Kasumi-1 (cell line): ENCODE measurements at regions not wholly inside any gene's neighbourhood (a gene's known extent, or its start where the extent isn't known, plus 50 kb on each side); places are given as distances from the start of the nearest gene placed in this dataset.
"Not testable (repeated sequence)": the region's sequence is repeated elsewhere in the genome, so short reads cannot be mapped to it uniquely, and the experiment has no call there.

Experiments used
- DNase-seq, 2 experiments: peaks; one replicate each; lab custom pipeline; 2025; lab: John Stamatoyannopoulos, UW

DNA sequence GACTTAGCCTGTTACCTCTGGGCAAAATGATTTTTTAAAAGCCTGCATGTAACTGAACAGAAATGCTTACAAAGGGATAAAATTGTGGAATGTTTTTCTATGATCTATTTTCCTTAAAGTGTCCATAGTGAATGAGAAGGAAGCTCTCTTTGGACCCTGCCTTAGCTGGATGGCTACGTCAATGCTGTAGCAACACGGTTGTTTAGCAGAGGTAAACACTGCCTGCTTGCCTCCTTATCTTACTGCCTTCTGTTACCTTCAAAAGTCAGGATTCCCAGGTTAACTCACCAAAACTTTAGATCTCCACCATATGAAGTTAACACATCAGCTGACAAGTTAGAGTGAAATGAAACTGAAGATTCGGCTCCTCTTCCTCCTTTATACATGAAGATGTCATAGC, 402.6 kb downstream of the SAMD5 start:
- no peak for DNase-seq

DNA sequence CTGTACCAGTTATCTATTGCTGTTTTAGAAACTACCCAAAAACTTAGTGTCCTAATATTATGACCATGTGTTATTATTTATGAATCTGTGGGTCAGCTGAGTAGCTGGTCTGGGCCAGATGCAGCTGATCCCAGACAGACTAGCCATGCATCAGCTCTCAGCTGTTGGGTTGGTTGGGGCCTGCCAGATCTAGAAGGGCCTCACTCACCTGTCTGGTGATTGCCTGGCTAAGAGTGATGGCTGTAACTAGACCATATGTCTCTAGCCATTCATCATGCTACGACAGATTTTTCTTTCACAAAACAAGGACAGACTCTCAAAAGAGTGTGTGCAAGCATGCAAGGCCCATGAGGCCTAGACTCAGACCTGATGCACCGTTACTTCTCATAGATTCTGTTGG, 403.2 kb downstream of the SAMD5 start:
- DNase-seq, result no peak

DNA sequence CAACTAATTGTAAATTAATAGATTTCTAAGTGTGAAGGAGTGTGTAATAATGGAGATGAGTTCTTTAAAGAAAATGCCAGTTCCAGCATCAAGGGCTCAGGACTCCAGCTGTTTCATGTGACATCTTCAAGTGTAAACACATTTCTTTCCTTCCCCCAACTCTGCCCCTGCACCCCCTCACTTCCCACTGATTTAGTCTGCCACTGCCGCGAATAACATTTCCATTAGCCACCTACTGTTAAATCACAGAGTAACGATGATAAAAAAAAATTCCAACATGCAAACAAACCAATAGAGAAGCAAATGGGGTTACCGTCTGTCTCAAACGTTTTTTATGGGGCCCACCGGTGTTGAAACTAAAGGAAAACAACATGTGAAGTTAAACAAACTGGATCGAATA, 414.3 kb downstream of the SAMD5 start:
- no peak for DNase-seq

DNA sequence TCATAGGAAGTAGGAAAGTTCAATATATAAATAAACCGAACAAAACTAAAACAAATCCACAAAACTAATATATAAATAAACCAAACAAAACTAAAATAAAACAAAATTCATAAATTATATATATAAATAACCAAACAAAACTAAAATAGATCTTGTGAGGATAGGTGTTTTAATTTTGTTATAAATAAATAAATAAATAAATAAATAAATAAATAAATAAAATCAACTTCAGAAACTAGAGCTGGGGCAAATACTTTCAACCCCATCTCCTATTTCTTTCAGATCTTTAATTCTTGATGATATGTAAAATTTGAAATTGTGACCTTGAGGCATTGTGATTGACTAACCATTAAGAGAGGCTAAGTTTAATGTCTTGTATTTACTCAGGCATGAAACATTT, 416.1 kb downstream of the SAMD5 start:
- no peak for DNase-seq

DNA sequence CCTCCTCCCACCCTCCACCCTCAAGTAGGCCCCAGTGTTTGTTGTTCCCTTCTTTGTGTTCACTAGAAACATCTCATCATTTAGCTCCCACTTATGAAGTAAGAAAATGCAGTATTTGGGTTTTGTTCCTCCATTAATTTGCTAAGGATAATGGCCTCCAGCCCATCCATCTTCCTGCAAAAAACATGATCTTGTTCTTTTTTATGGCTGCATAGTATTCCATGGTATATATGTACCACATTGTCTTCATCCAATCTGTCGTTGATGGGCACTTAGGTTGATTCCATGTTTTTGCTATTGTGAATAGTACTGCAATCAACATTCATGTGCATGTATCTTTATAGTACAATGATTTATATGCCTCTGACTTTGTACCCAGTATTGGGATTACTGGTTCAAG, 416.8 kb upstream of the SASH1 start:
- DNase-seq, result no peak

DNA sequence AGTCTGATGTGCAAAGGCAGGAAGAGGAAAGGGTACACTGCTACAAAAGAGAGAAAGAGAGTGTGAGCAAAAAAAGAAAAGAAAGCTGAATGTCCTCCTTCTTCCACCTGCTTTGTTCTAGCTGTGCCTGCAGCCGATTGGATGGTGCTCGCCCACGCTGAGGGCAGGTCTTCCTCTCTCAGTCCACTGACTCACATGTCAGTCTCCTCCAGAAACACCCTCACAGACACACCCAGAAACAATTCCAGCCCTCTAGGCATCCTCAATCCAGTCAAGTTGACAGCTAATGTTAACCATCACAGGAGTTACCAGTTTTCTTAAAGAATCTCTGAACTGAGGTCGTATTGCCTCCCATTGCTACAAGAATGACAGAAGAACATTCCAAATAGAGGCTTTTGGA, 411.9 kb upstream of the SASH1 start:
- no peak for DNase-seq

DNA sequence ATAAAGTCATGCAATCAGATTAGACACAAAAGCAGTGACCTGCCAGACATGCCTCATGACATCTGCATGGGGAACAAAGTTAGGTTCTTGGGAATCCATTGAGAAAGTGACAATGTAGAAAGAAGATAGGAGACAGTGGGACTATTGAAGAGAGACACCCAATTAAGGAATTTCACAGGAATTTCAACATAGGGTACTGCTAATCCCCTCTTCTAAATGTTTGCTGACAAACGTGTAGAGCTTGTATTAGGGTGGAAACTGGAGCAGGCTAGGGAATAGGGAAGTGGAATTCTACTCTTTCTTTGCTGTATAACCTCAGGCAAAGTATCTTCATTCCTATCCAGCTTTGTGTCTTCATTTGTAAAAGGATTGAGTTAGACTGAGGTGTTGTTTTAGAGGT, 409.4 kb upstream of the SASH1 start:
- no peak for DNase-seq

DNA sequence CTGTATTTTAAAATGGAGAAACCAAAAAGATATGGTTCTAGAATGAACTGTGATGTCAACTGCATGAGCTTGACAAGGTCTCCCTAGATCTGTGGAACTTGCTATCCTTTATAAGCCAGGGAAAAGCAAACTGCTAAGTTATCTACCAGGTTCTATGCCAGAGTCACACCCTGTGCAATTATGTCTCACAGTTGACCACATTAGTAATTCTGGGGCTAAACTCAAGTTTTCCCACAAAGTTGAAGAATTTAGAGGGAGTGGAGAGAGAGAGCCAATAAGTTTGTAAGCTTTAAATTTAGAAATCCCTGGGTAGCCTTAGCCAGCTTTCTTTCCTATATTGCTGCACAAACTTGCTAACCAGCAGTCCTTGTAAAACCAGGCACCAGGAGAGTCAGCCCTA, 407.0 kb upstream of the SASH1 start:
- DNase-seq, result no peak

DNA sequence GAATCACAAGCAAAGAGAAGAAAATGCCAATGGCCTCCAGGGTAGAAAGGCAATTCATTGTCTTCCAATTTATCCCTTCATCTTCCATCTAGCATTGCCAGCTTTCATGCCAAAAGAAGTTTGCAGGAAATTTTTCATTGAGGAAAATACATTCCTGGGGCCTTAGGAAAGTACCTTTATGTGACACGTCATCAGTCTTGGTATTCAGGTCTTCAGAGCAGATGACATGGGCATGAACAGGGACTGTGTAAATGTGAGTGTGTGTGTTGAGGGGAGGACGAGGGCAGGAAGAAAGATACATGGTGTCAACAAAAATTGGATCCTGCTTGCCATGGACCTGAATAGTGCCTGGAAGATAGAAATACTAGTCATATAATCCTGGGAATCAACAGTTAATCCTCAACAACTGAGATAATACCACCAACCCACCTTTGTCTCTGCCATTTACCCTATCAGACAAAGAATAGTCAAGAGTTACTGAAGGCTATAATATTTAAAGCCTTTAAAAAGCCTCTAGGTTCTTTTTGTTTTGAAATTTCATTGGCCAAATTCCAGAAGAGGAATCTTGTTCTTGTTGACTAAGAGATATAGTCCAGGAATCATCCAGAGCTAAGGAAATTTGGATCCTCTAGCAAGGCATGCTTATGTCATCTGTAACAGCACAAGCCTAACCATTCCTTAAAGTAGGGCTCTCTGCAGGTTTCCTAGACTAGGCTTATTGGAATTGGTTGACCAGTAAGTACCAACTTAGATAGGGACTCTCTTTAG, 405.8 kb upstream of the SASH1 start:
- no peak for DNase-seq

DNA sequence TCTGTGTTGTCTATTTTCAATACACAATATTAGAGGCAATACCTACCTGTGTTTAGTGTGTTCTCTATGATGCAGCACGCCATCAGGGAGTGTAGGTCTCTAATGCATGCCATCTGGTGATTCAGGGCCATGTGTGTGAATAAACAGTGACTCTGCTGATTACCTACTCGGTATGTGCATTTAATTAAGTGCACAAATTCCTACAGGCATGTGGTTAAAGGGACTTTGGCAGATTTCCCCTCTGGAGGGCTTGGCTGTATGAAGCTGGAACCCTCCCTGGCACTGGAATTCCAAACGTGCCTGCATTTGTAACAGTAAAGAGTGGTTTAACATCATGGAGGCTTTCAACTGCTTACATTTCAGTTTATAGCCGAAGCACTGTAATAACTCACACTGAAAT, 401.5 kb upstream of the SASH1 start:
- DNase-seq, result no peak

DNA sequence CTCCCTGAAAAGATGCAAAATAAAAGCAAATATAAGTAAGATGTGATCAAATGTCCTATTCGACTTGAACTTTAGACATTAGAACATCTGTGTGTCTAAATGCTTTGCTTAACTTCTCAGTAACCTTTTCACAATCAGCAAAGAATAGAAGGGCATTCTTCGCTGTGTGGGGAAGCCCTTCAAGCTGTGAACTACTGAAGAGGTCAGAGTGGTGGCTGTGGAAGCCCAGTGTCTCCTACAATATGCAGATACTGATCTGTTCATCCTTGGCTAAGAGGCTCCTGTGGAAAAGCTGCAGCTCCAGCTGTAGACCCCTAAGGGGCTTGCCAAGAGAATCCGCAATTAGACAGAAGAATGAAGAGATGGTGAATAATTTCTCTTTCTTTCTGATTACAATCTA, 400.3 kb upstream of the SASH1 start:
- DNase-seq, result no peak

DNA sequence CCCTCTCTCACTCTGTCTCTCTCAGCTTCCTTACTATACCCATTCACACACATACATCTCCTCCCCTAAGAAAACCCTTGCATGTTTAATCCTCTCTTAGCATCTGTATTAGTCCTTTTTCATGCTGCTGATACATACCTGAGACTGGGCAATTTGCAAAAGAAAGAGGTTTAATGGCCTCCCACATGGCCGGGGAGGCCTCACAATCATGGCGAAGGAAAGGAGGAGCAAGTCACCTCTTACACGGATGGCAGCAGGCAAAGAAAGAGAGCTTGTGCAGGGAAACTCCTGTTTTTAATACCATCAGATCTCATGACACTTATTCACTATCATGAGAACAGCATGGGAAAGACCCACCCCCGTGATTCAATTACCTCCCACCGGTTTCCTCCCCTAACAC, 398.5 kb upstream of the SASH1 start:
- DNase-seq, result no peak

DNA sequence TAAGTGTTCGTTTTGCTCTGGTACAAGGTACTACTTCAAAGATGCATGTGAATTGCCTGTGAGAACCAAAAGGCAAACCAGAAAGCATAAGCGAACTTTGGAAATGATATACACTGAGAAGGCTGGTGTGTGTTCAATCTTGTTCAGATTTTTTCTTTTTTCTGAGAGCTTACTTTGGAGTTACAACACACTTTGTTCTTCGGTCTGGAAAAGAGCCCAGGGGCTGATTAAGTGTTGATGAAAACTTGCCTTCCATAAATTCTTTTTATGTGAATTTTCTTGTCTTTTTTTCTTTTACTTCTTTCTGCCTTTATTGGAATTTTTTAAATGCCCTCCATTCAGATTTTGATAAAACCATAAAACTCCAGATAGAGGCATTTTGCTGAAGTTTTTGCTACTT, 395.1 kb upstream of the SASH1 start:
- DNase-seq, result no peak

DNA sequence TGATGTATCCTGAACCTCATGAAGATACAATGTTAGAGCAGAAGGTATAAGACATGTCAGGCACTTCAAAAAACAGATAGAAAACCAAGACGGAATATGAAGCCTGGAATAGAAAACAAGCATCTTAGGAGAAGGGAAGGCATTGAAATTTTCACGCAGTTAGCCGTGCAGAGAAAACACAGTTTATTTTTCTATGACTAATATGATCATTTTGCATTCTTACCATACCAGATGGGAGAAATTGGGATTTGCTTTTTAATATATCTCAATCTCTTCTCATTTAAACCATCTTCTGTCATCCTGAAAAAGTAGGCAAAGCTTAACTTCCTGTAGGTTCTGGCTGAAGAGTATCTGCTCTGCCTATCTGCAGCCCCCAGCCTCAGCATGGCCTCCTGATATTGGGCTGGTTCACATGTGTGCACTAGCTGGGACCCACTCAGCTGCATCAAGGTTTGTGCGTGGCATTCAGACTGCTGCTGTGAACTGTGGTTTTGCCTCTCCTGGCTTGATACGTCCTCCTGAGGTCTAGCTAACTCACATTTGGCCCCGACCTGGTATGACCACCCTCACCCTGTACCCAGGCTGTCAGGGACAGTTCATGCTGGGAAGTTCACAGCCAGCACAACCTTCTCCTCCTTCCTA, 392.5 kb upstream of the SASH1 start:
- DNase-seq, result no peak

DNA sequence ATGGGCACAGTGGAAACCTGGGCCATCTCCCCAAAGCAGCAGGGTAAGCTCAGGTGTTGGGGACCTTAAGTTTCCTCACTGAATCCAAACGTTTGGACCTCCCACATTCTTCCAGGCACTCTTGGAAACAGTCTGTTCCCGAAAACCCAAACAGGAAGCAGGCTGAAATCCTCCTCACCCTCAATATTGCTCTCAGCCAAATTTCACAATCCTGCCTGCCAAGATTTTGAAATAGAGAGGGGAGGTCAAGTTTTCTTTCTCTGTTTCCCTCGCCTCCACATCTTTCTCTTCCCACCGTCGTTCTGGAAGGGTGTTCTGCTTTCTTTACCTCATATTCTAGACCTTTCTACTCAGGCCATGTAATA, 392.0 kb upstream of the SASH1 start:
- DNase-seq, result no peak

DNA sequence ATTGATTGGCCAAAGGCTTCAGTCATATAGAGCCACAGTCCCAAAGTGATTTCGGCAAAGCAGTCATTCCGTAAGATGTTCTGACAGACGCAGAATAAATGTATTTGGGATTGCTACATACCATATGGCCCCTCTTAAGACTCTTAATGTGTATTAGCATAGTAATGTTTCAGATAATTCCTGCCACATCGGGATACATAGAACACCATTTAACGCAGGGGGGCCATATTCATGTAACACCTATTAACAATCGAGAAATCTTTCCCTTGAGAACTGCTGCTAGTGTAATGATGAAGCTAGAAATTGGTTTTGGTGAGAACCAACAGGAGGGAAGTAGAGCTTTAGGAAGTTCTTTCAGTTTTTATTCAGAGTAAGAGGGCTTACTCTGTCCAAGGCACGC, 390.9 kb upstream of the SASH1 start:
- no peak for DNase-seq

DNA sequence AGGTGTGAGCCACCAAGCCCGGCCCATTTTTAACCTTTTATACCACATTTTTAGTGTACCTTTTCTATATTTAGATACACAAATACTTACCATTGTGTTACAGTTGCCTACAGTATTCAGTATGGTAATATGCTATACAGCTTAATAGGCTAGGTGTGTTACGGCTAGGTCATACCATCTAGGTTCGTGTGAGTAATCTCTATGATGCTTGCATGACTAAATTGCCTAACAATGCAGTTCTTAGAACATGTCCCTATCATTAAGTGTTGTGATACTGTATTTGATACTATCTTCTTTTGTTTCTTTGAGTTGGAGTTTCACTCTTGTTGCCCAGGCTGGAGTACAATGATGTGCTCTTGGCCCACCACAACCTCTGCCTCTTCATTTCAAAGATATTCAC, 387.7 kb upstream of the SASH1 start:
- no peak for DNase-seq

DNA sequence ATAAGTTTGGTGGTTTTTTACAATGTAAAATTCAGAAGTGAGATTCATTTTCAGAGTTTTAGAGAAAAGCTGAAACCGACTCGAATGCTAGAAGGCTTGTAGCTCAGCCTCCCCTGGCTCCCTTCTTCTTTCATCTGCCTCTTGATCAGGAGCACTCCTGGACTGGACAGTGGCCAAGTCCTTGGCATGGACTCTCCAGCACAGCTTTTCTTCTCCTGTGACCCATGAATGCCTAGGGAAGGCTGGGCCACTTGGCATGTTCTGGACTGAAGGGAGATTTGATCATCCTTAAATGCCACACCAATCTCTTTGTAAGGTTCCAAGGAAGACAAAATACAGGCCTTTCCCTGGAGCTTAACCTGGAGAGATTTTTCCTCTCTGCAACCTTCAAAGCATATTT, 384.0 kb upstream of the SASH1 start:
- no peak for DNase-seq

DNA sequence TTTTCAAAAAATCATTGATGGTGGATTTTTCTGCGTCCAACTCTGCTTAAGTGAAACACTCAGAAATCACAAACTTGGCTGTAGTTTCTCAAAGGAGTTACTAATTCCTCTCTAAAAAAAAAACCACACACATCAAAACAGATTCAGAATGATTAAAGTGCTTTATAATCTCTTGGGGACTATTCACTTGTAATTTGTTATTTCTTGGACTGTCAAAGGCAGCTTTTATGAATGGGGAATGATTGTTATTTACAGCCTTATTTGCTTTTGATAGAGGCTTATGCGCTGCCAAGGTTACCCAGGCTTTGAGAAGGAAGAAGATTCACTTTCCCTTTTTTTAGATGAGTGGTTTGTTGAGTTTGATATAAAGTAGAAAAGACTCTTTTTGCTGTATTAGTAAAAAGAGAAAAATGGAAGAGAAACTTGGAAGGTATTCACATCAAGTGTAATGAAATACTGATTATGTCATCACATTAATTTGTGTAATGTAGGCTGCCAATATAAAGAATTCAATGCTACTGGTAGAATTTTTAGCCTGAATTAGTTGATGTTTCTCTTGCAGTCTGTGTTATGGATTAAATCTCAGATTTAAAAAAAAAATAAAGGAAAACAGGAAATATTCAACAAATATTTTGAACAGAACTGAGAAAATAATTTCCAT, 381.0 kb upstream of the SASH1 start:
- DNase-seq, result no peak

DNA sequence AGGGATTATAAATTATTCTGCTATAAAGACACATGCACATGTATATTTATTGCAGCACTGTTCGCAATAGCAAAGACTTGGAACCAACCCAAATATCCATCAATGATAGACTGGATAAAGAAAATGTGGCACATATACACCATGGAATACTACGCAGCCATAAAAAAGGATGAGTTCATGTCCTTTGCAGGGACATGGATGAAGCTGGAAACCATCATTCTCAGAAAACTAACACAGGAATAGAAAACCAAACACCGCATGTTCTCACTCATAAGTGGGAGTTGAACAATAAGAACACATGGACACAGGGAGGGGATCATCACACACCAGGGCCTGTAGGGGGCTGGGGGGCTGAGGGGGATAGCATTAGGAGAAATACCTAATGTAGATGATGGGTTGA, 377.2 kb upstream of the SASH1 start:
- not testable (repeated sequence) for DNase-seq

DNA sequence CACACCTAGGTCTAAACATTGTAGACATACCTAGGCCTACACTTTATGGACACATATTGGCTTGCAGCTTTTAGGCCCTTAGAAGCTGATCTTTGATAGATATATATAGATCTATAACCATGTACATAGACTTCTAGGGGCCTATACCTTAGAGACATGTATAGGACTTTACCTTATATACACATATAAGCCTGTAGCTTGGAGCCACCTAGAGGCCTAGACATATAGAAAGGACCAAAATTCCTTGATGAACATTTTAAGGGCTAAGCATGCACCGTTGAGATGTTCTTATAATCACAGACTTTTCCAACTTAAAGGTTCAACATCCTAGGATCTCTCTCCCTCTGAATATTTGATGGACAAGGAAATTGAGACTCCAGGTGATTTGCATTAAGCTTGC, 371.7 kb upstream of the SASH1 start:
- peak in 1 of 2 experiments; percentile 7 for DNase-seq

DNA sequence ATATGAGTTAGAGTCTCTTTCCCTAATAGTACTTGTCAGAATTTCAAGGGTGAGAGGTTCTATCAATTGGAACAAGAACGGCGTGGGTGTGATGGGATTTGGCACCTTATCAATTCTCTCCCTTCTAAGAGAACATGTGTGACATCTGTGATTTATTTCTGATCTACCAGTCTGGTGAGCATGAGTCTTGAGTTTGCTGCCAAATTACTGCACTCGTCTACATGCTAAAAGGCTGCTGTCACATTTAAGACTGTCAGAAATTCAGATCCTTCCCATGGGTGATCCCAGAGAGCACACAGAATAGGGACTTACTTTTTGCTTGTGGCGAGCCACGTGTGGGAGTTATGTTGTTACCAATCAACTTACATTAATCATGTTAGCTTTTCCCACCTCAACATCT, 370.2 kb upstream of the SASH1 start:
- DNase-seq, result no peak

DNA sequence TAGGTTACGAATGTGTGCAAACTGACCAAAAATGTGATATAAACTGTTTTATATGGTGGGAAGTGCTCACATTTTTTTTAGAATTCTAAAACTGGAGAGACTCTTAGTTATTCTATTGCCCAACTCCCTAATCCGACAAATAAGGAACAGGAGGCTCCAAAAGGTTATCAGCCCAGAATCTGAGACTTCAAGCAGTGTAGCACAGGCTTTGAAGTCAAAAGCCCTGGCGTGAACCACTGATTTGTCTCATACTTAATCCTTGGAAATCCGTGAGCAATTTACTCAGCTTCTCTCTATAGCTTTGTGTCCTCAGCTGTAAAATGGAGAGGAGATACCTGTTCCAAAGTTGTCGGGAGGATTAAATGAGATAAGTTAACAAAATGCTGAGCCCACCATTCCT, 368.8 kb upstream of the SASH1 start:
- no peak for DNase-seq

DNA sequence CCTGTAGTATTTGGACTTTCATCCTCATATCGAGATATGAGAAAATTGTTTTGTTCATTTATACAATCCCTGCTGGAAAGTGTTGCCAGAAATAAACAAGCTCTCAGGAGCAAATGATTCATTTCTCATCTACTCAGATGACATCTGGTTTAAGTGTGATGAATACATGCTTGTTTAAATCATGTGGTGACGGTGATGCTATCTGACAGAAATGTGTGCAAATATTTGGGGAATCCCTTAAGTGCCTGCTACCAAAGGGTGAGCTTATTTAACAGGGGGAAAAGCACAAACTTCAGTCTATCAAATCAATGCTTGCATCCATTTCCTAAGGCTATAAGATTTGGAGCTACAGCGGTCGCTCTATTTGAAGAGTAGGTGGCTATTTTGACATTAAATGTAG, 368.3 kb upstream of the SASH1 start:
- no peak for DNase-seq
